Esophagus muscularis mucosa (tissue), 4 donors: ENCODE measurements at regions not wholly inside any gene's neighbourhood (a gene's known extent, or its start where the extent isn't known, plus 50 kb on each side); places are given as distances from the start of the nearest gene placed in this dataset.

ENCODE experiments used
- DNase-seq: peaks from one replicate; pipeline ENCODE4 v3.0.0-alpha.2; 2017; ENCODE audit errors: extremely low spot score
- H3K27ac ChIP-seq, 4 donors: fragments of 200-600 bp; sonication (generic); replicated peaks in 1 of 4; 1 replicate in 3 of 4; 2 replicates in 1 of 4; pipeline ENCODE4 v1.5.1; 2016 to 2019; ENCODE audit warnings: mild to moderate bottlenecking in 1 of 4
- H3K27me3 ChIP-seq, 4 donors: fragments of 200-600 bp; sonication (generic); one replicate each; pipeline versions ENCODE4 v1.5.1 to v1.6.0; 2016 to 2019
- H3K36me3 ChIP-seq, 4 donors: fragments of 200-600 bp; sonication (generic); one replicate each; pipeline ENCODE4 v1.5.1; 2016 to 2019
- H3K4me1 ChIP-seq, 4 donors: fragments of 200-600 bp; sonication (generic); one replicate each; pipeline ENCODE4 v1.5.1; 2016 to 2019
- H3K4me3 ChIP-seq, 4 donors: fragments of 200-600 bp; sonication (generic); 1 replicate in 2 of 4; 2 replicates in 2 of 4; pipeline ENCODE4 v1.5.1; 2016 to 2019; ENCODE audit warnings: mild to moderate bottlenecking in 4 of 4, moderate library complexity in 1 of 4
- H3K9me3 ChIP-seq, 4 donors: fragments of 200-600 bp; sonication (generic); 1 replicate in 3 of 4; 2 replicates in 1 of 4; pipeline ENCODE4 v1.5.1; 2016 to 2019
- EP300 ChIP-seq: sonication (generic); formaldehyde crosslinking; IDR thresholded peaks from one replicate; pipeline ENCODE4 v1.6.1; 2017; ENCODE audit warnings: antibody characterized with exemption
- POLR2A ChIP-seq: fragments of 450-650 bp; IDR thresholded peaks from one replicate; pipeline ENCODE4 v1.6.1; 2017; ENCODE audit warnings: antibody characterized with exemption, moderate library complexity, mild to moderate bottlenecking, low read depth
- POLR2AphosphoS5 ChIP-seq, 2 donors: sonication (generic); formaldehyde crosslinking; IDR thresholded peaks; one replicate each; pipeline ENCODE4 v1.6.1; 2017; ENCODE audit warnings: antibody characterized with exemption in 2 of 2
- WGBS: methylation state at CpG from one replicate; pipeline ENCODE4 v1.1.5; 2018; 5-methylcytosine and 5-hydroxymethylcytosine counted together
- intact Hi-C: fragments of 100-400 bp; cut with DNase I; formaldehyde crosslinking; loops from one replicate; pipeline ENCODE4 v1.15.1; 2023
- TF ChIP-seq, protein P1 (sequence below), 3 experiments: fragments of 200-600 bp in 2 of 3; fragments of 450-650 bp in 1 of 3; sonication (generic) in 2 of 3; IDR thresholded peaks; one replicate each; pipeline ENCODE4 v1.5.1; 2017 to 2019; ENCODE audit warnings: antibody characterized with exemption in 3 of 3, mild to moderate bottlenecking in 2 of 3, moderate library complexity in 1 of 3

GRCh38 chr3:23055733-23056376, 147.3 kb upstream of the UBE2E2 start:
- Histone ChIP-seq H3K4me3 (no peak overlapping the region), H3K27me3 (no peaks in the 10 kb centered on the region), H3K36me3 (no peaks in the 10 kb centered on the region), H3K27ac (no peak overlapping the region), H3K9me3 (no peaks in the 10 kb centered on the region), H3K4me1 (peaks cover 0 to 18% (median 15%) of the 10 kb centered on the region in 4 donors)
- WGBS: 59% methylated on average over 2 of the region's 2 CpGs
- intact Hi-C loops: no loop called here
- TF ChIP-seq POLR2A (no peak), EP300 (no peak), POLR2AphosphoS5 (IDR thresholded peaks at IDR 0.05) (no peak)
- TF ChIP-seq, protein P1, sequence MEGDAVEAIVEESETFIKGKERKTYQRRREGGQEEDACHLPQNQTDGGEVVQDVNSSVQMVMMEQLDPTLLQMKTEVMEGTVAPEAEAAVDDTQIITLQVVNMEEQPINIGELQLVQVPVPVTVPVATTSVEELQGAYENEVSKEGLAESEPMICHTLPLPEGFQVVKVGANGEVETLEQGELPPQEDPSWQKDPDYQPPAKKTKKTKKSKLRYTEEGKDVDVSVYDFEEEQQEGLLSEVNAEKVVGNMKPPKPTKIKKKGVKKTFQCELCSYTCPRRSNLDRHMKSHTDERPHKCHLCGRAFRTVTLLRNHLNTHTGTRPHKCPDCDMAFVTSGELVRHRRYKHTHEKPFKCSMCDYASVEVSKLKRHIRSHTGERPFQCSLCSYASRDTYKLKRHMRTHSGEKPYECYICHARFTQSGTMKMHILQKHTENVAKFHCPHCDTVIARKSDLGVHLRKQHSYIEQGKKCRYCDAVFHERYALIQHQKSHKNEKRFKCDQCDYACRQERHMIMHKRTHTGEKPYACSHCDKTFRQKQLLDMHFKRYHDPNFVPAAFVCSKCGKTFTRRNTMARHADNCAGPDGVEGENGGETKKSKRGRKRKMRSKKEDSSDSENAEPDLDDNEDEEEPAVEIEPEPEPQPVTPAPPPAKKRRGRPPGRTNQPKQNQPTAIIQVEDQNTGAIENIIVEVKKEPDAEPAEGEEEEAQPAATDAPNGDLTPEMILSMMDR (IDR thresholded peaks at IDR 0.05): no peak
- DNase-seq: no peak

DNA sequence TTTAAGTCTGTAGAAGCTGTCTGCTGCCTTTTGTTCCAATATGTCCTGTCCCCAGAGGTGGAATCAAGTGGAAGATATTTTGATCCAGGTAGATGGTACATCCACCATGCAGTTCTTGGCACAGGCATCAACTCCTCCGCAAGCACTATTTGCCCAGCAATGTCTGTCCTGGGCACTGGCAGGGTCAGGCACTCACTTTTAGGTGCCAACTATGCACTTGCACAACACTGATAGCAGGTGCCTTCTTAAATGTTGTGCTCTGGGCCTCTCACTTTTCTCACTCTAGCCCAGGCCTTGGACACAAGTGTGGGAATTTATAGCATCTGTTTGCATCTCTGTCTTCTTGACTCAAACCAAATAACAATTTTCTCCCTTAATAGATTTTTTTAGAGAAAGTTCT, 140.5 kb upstream of the UBE2E2 start:
- intact Hi-C loops: no loop called here
- TF ChIP-seq POLR2AphosphoS5 (IDR thresholded peaks at IDR 0.05): no peak
- TF ChIP-seq, protein P1 (IDR thresholded peaks at IDR 0.05): no peak
- no peak for TF ChIP-seq POLR2A
- no peak for TF ChIP-seq EP300

DNA sequence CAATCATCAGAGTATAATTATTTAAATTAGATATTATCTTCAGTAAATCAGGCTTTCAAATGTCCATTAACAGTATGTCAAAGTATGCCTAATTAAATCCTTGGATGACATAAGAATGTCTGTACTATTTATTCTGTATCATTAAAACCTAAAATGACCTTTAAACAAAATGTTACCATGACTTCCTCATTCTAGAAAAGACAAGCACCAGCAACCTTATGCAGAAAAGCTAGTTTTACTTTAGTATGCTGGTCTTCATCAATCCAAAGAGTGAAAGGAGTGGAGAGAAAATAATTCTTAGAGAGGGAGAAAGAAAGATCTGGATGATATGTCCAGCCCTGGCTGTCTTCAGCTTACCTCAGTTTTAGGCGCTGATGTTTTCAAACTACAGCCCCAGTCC, 140.1 kb upstream of the UBE2E2 start:
- 93% methylated on average over 1 of the region's 1 CpG for WGBS
- no peak for DNase-seq
- Histone ChIP-seq H3K27me3 (no peaks in the 10 kb centered on the region), H3K36me3 (no peaks in the 10 kb centered on the region), H3K27ac (no peak overlapping the region), H3K4me1 (peaks cover 0 to 12% (median 0%) of the 10 kb centered on the region in 4 donors), H3K9me3 (no peaks in the 10 kb centered on the region), H3K4me3 (no peak overlapping the region)
- no peak for TF ChIP-seq POLR2A
- TF ChIP-seq EP300: no peak
- TF ChIP-seq POLR2AphosphoS5 (IDR thresholded peaks at IDR 0.05): no peak
- TF ChIP-seq, protein P1 (IDR thresholded peaks at IDR 0.05): no peak
- intact Hi-C loops: no loop called here

More for the DNA sequence above, 140.5 kb upstream of the UBE2E2 start:
- Histone ChIP-seq H3K27ac (no peak overlapping the region), H3K9me3 (no peaks in the 10 kb centered on the region), H3K36me3 (no peaks in the 10 kb centered on the region), H3K27me3 (no peaks in the 10 kb centered on the region), H3K4me1 (peaks cover 0 to 12% (median 0%) of the 10 kb centered on the region in 4 donors), H3K4me3 (no peak overlapping the region)
- no peak for DNase-seq
- whole genome bisulfite sequencing: 82% methylated on average over 1 of the region's 1 CpG

DNA sequence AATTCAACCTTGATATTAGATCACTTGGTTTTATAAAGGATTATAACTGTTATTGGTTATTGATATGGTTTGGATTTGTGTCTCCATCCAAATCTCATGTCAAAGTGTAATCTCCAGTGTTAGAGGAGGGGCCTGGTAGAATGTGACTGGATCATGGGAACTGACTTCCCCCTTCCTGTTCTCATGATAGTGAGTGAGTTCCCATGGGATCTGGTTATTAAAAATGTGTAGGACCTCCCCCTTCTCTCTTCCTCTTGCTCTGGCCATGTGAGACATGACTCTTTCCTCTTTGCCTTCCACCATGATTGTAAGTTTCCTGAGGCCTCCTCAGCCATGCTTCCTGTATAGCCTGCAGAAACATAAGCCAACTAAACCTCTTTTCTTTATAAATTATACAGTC, 136.0 kb upstream of the UBE2E2 start:
- Histone ChIP-seq H3K36me3 (no peaks in the 10 kb centered on the region), H3K4me1 (peaks cover 0 to 12% (median 0%) of the 10 kb centered on the region in 4 donors), H3K27me3 (no peaks in the 10 kb centered on the region), H3K27ac (no peak overlapping the region), H3K9me3 (no peaks in the 10 kb centered on the region), H3K4me3 (no peak overlapping the region)
- DNase-seq: no peak
- intact Hi-C loops: no loop called here
- TF ChIP-seq POLR2AphosphoS5 (IDR thresholded peaks at IDR 0.05) (no peak), EP300 (no peak), POLR2A (no peak)
- TF ChIP-seq, protein P1 (IDR thresholded peaks at IDR 0.05): no peak
